HG03521 (cell line): ENCODE measurements at regions not wholly inside any gene's neighbourhood (a gene's known extent, or its start where the extent isn't known, plus 50 kb on each side); places are given as distances from the start of the nearest gene placed in this dataset.

Experiments used
- ATAC-seq: cut with Tn5 transposase; IDR thresholded peaks from one replicate; pipeline ENCODE4 v1.9.1; 2021; ENCODE audit warnings: mild to moderate bottlenecking, moderate library complexity; ENCODE audit not compliant: unreplicated experiment

GRCh38 chr18:64207820-64208219, 58.9 kb upstream of the LINC00305 start:
- no peak for ATAC-seq

- ATAC-seq = no peak
Measured at GRCh38 chr18:64203295-64203694, 54.4 kb upstream of the LINC00305 start.

GRCh38 chr18:64202863-64203262, 54.0 kb upstream of the LINC00305 start:
- no peak for ATAC-seq

- ATAC-seq = peak; percentile 51
Measured at GRCh38 chr18:64202210-64202836, 53.4 kb upstream of the LINC00305 start.

GRCh38 chr18:64201781-64202180, 52.9 kb upstream of the LINC00305 start:
- ATAC-seq = no peak

- ATAC-seq = no peak
Measured at GRCh38 chr18:64199581-64199980, 50.7 kb upstream of the LINC00305 start.
